Breast epithelium (tissue), 3 donors: ENCODE measurements at regions not wholly inside any gene's neighbourhood (a gene's known extent, or its start where the extent isn't known, plus 50 kb on each side); places are given as distances from the start of the nearest gene placed in this dataset.

Experiments used
- POLR2A ChIP-seq: fragments of 450-650 bp; IDR thresholded peaks from one replicate; pipeline ENCODE4 v1.6.1; 2016; ENCODE audit warnings: antibody characterized with exemption, mild to moderate bottlenecking, moderate library complexity
- POLR2AphosphoS5 ChIP-seq, 3 donors: sonication (generic); formaldehyde crosslinking; IDR thresholded peaks; one replicate each; pipeline ENCODE4 v1.6.1; 2017; ENCODE audit warnings: antibody characterized with exemption in 3 of 3
- TF ChIP-seq, protein P1 (sequence below), 3 donors: fragments of 450-650 bp; IDR thresholded peaks; one replicate each; pipeline ENCODE4 v1.5.1; 2016 to 2017; ENCODE audit warnings: antibody characterized with exemption in 3 of 3, mild to moderate bottlenecking in 3 of 3, moderate library complexity in 3 of 3

GRCh38 chr5:4549351-4549750 lies 590.8 kb upstream of the ADAMTS16 start:
- TF ChIP-seq, protein P1, sequence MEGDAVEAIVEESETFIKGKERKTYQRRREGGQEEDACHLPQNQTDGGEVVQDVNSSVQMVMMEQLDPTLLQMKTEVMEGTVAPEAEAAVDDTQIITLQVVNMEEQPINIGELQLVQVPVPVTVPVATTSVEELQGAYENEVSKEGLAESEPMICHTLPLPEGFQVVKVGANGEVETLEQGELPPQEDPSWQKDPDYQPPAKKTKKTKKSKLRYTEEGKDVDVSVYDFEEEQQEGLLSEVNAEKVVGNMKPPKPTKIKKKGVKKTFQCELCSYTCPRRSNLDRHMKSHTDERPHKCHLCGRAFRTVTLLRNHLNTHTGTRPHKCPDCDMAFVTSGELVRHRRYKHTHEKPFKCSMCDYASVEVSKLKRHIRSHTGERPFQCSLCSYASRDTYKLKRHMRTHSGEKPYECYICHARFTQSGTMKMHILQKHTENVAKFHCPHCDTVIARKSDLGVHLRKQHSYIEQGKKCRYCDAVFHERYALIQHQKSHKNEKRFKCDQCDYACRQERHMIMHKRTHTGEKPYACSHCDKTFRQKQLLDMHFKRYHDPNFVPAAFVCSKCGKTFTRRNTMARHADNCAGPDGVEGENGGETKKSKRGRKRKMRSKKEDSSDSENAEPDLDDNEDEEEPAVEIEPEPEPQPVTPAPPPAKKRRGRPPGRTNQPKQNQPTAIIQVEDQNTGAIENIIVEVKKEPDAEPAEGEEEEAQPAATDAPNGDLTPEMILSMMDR (IDR thresholded peaks at IDR 0.05): no peak
- TF ChIP-seq POLR2A (no peak), POLR2AphosphoS5 (IDR thresholded peaks at IDR 0.05) (no peak)
